Neutrophil (primary cell): ENCODE measurements at regions not wholly inside any gene's neighbourhood (a gene's known extent, or its start where the extent isn't known, plus 50 kb on each side); places are given as distances from the start of the nearest gene placed in this dataset.

ENCODE experiments used
- H3K27ac ChIP-seq: fragments of 200-600 bp; sonication (generic); 2 replicates; pipeline ENCODE4 v1.5.1; 2016; ENCODE audit warnings: mild to moderate bottlenecking, moderate library complexity
- H3K27me3 ChIP-seq: fragments of 200-600 bp; sonication (generic); 2 replicates; pipeline ENCODE4 v1.6.0; 2016; ENCODE audit warnings: mild to moderate bottlenecking
- H3K36me3 ChIP-seq: fragments of 200-600 bp; sonication (generic); 2 replicates; pipeline ENCODE4 v1.5.1; 2017
- H3K4me1 ChIP-seq, 2 experiments: fragments of 200-600 bp in 1 of 2; sonication (generic) in 1 of 2; 1 replicate in 1 of 2; 2 replicates in 1 of 2; pipeline versions ENCODE4 v1.5.1 to v1.6.1; 2013 to 2016; ENCODE audit warnings: low read depth in 1 of 2, low read length in 1 of 2, mild to moderate bottlenecking in 1 of 2, moderate library complexity in 1 of 2; ENCODE audit not compliant: control insufficient read depth in 1 of 2, insufficient read depth in 1 of 2
- H3K4me3 ChIP-seq, 2 experiments: fragments of 200-600 bp in 1 of 2; sonication (generic) in 1 of 2; 1 replicate in 1 of 2; 2 replicates in 1 of 2; pipeline ENCODE4 v1.5.1; 2013 to 2016; ENCODE audit warnings: low read depth in 1 of 2, low read length in 1 of 2, mild to moderate bottlenecking in 1 of 2, moderate library complexity in 1 of 2
- H3K9me3 ChIP-seq: fragments of 200-600 bp; sonication (generic); 2 replicates; pipeline ENCODE4 v1.5.1; 2016
- CTCF ChIP-seq: fragments of 200-600 bp; sonication (generic); IDR thresholded peaks from 2 replicates; pipeline ENCODE4 v1.5.1; 2016; ENCODE audit warnings: antibody characterized with exemption

GRCh38 chr16:54589326-54589725, 302.7 kb upstream of the IRX3 start:
- no peaks in the 10 kb centered on the region for H3K9me3 ChIP-seq
- H3K27ac ChIP-seq, result no peak overlapping the region
- TF ChIP-seq CTCF, result no peak
- H3K36me3 ChIP-seq, result no peaks in the 10 kb centered on the region
- peaks cover 63% of the 10 kb centered on the region for H3K27me3 ChIP-seq
- H3K4me3 ChIP-seq, result no peak overlapping the region
- H3K4me1 ChIP-seq, result no peaks in the 10 kb centered on the region

GRCh38 chr16:54588026-54588425, 301.4 kb upstream of the IRX3 start:
- Histone ChIP-seq H3K4me3 (no peak overlapping the region), H3K36me3 (no peaks in the 10 kb centered on the region), H3K27ac (no peak overlapping the region), H3K27me3 (peaks cover 53% of the 10 kb centered on the region), H3K9me3 (no peaks in the 10 kb centered on the region), H3K4me1 (no peaks in the 10 kb centered on the region)
- TF ChIP-seq CTCF, result no peak

- H3K36me3 ChIP-seq, result no peaks in the 10 kb centered on the region
- H3K9me3 ChIP-seq, result no peaks in the 10 kb centered on the region
- TF ChIP-seq CTCF, result no peak
- H3K27ac ChIP-seq, result no peak overlapping the region
- no peak overlapping the region for H3K4me3 ChIP-seq
- H3K27me3 ChIP-seq, result peaks cover 48% of the 10 kb centered on the region
- H3K4me1 ChIP-seq, result no peaks in the 10 kb centered on the region
Measured at GRCh38 chr16:54587176-54587515, 300.6 kb upstream of the IRX3 start.

- TF ChIP-seq CTCF, result no peak
- Histone ChIP-seq H3K27me3 (peaks cover 43% of the 10 kb centered on the region), H3K4me1 (no peaks in the 10 kb centered on the region), H3K9me3 (no peaks in the 10 kb centered on the region), H3K36me3 (no peaks in the 10 kb centered on the region), H3K27ac (no peak overlapping the region), H3K4me3 (no peak overlapping the region)
Measured at GRCh38 chr16:54586474-54587175, 300.0 kb upstream of the IRX3 start.

GRCh38 chr16:54585998-54586340, 299.4 kb upstream of the IRX3 start:
- no peak for TF ChIP-seq CTCF
- Histone ChIP-seq H3K9me3 (no peaks in the 10 kb centered on the region), H3K27me3 (peaks cover 36% of the 10 kb centered on the region), H3K4me3 (no peak overlapping the region), H3K36me3 (no peaks in the 10 kb centered on the region), H3K4me1 (no peaks in the 10 kb centered on the region), H3K27ac (no peak overlapping the region)
